ENCODE measurements at regions not wholly inside any gene's neighbourhood (a gene's known extent, or its start where the extent isn't known, plus 50 kb on each side); places are given as distances from the start of the nearest gene placed in this dataset.

- Histone ChIP-seq H3K4ac (ENCODE audit: low read depth, low read length) (no peak overlapping the region), H3K18ac (ENCODE audit: low read depth, low read length) (no peak overlapping the region), H3K9me1 (ENCODE audit: insufficient read depth, low read length) (no peaks in the 10 kb centered on the region), H3K56ac (ENCODE audit: extremely low read depth, insufficient read depth, low read length) (no peak overlapping the region), H4K8ac (ENCODE audit: low read depth in 2 of 2, low read length in 2 of 2) (no peak overlapping the region), H3K27ac (ENCODE audit: insufficient read depth, low read length) (no peak overlapping the region), H2AK5ac (ENCODE audit: low read depth, low read length) (no peak overlapping the region), H3K14ac (replicated peaks; ENCODE audit: low read depth, low read length) (no peak overlapping the region), H2BK20ac (ENCODE audit: low read depth, low read length) (no peak overlapping the region), H3K79me1 (ENCODE audit: low read depth in 1 of 2, low read length in 2 of 2) (no peaks in the 10 kb centered on the region), H4K20me1 (ENCODE audit: insufficient read depth, low read length) (no peaks in the 10 kb centered on the region), H2BK120ac (ENCODE audit: low read depth, low read length) (no peak overlapping the region), H3K9ac (ENCODE audit: low read depth, low read length) (no peak overlapping the region), H3K9me3 (ENCODE audit: control insufficient read depth, insufficient read depth, low read length) (peaks cover 4% of the 10 kb centered on the region; the same call in 1 of the 2 replicates), H3K4me2 (ENCODE audit: low read depth, low read length) (no peak overlapping the region), H2BK5ac (ENCODE audit: low read depth, low read length, poor library complexity, severe bottlenecking) (no peak overlapping the region), H3K36me3 (ENCODE audit: control insufficient read depth, insufficient read depth, low read length) (no peaks in the 10 kb centered on the region), H4K91ac (ENCODE audit: insufficient read depth, low read depth, low read length) (no peak overlapping the region), H2AFZ (replicated peaks; ENCODE audit: low read length, poor library complexity) (no peak overlapping the region), H2BK15ac (ENCODE audit: low read depth, low read length) (no peak overlapping the region), H2AK9ac (replicated peaks; ENCODE audit: low read depth, low read length, poor library complexity) (no peak overlapping the region), H3K4me3 (ENCODE audit: insufficient read depth, low read depth, low read length) (no peak overlapping the region), H3K27me3 (ENCODE audit: control insufficient read depth, insufficient read depth, low read length) (no peaks in the 10 kb centered on the region), H4K5ac (ENCODE audit: low read depth, low read length) (no peak overlapping the region), H3K4me1 (ENCODE audit: control insufficient read depth, insufficient read depth, low read length) (no peaks in the 10 kb centered on the region), H3K23ac (ENCODE audit: low read depth, low read length) (no peak overlapping the region)
- BruUV-seq (replicated peaks): no TSS peak
- CTCF ChIA-PET: no interaction called here
- DNase-seq (no peak), ATAC-seq (ENCODE audit: low read depth) (no peak)
- dilution Hi-C loops (cut with HindIII; ENCODE audit: low sequenced_read_pairs, unreplicated experiment): no loop called here
- intact Hi-C loops (cut with micrococcal nuclease): no loop called here
- in situ Hi-C loops (cut with MboI; ENCODE audit: low sequenced_read_pairs): no loop called here
- POLR2A ChIA-PET (ENCODE audit: unreplicated experiment): no interaction called here
- TF ChIP-seq RFX5 (IDR thresholded peaks at IDR 0.05; ENCODE audit: low read depth, low read length) (no peak), MXI1 (IDR thresholded peaks at IDR 0.05; ENCODE audit: borderline replicate concordance, low read depth, low read length) (no peak), MAZ (IDR thresholded peaks at IDR 0.05; ENCODE audit: borderline replicate concordance, low read depth, low read length) (no peak), RAD21 (IDR thresholded peaks at IDR 0.05; ENCODE audit: low read length) (no peak), MAFK (IDR thresholded peaks at IDR 0.05; ENCODE audit: low read depth, low read length) (no peak), POLR2A (IDR thresholded peaks at IDR 0.05; ENCODE audit: low read depth, low read length) (no peak), RCOR1 (IDR thresholded peaks at IDR 0.05; ENCODE audit: insufficient replicate concordance, low read length) (no peak), FOS (IDR thresholded peaks at IDR 0.05; ENCODE audit: low read depth, low read length) (no peak), BHLHE40 (IDR thresholded peaks at IDR 0.05; ENCODE audit: low read depth, low read length) (no peak), NFE2L2 (IDR thresholded peaks at IDR 0.05; ENCODE audit: low read depth, low read length) (no peak), CTCF (conservative IDR thresholded peaks at IDR 0.05; ENCODE audit: low read depth, low read length) (no peak), CEBPB (IDR thresholded peaks at IDR 0.05; ENCODE audit: low read depth, low read length) (no peak), SMC3 (IDR thresholded peaks at IDR 0.05; ENCODE audit: low read depth, low read length) (no peak), CHD1 (IDR thresholded peaks at IDR 0.05; ENCODE audit: low read depth, low read length) (no peak)
- TF ChIP-seq, protein P1, sequence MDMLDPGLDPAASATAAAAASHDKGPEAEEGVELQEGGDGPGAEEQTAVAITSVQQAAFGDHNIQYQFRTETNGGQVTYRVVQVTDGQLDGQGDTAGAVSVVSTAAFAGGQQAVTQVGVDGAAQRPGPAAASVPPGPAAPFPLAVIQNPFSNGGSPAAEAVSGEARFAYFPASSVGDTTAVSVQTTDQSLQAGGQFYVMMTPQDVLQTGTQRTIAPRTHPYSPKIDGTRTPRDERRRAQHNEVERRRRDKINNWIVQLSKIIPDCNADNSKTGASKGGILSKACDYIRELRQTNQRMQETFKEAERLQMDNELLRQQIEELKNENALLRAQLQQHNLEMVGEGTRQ (IDR thresholded peaks at IDR 0.05; ENCODE audit: low read depth, low read length): no peak
- TF ChIP-seq, protein P2, sequence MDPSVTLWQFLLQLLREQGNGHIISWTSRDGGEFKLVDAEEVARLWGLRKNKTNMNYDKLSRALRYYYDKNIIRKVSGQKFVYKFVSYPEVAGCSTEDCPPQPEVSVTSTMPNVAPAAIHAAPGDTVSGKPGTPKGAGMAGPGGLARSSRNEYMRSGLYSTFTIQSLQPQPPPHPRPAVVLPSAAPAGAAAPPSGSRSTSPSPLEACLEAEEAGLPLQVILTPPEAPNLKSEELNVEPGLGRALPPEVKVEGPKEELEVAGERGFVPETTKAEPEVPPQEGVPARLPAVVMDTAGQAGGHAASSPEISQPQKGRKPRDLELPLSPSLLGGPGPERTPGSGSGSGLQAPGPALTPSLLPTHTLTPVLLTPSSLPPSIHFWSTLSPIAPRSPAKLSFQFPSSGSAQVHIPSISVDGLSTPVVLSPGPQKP (IDR thresholded peaks at IDR 0.05; ENCODE audit: borderline replicate concordance, low read depth, low read length): no peak
- no CpG with 5 or more reads among the region's 5 CpGs for WGBS, 2 experiments (ENCODE audit: extremely low coverage in 2 of 2, insufficient read length in 1 of 2)
Observed at GRCh38 chr11:98565311-98565710, 455.4 kb upstream of the CNTN5 start.

Data from IMR-90 (cell line).